ENCODE measurements at regions not wholly inside any gene's neighbourhood (a gene's known extent, or its start where the extent isn't known, plus 50 kb on each side); places are given as distances from the start of the nearest gene placed in this dataset.
"Not testable (repeated sequence)": the region's sequence is repeated elsewhere in the genome, so short reads cannot be mapped to it uniquely, and the experiment has no call there.

DNA sequence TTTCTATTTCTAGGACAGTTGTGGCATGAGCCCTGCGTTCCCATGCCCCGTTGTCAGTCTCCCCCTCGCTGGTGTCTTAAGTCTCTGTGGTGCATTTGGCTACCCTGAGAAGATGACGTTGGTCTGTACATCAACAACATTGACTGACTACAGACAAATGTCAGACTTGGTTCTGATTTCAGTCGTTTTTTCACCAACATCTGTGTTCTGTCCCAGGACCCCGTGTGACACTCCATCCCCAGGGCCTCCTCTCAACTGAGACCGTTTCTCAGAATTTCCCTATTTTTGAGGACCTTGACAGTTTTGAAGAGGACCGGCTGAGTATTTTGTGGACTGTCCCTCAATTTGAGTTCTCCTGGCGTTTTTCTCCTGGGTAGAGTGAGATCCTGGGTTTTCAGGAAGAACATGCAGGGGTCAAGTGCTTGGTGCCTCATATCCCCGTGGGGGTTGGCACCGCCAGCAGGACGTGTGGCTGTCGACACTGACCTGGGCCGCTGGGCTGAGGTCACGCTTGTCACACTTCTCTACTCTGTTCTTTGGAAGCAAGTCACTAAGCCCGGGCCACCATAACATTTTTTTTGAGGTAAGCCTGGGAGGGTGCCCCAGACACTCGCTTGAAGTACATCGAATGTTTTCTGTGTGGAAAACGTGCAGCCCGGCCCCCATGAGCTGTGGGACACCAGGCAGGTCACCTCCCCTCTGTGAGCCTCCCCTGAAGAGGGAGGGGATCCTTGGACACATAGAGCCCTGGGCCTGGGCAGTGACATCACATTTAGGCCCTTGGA is 114.4 kb upstream of the ZNF469 start:
- H3K4me1 ChIP-seq (ENCODE audit: control insufficient read depth, low read depth, low read length); H2BK5ac ChIP-seq (ENCODE audit: low read length); H3K56ac ChIP-seq (ENCODE audit: low read length); H3K4ac ChIP-seq (ENCODE audit: low read depth, low read length); H2BK15ac ChIP-seq (replicated peaks; ENCODE audit: low read depth); H3K23ac ChIP-seq (ENCODE audit: low read length); H3K79me2 ChIP-seq (ENCODE audit: control insufficient read depth, insufficient read depth, low read length); H3K27ac ChIP-seq (ENCODE audit: low read depth, low read length); H3K18ac ChIP-seq (ENCODE audit: low read length); DNase-seq; H3K4me3 ChIP-seq (ENCODE audit: low read length); H3K79me1 ChIP-seq (ENCODE audit: low read length); H2AK5ac ChIP-seq (ENCODE audit: low read length); H3K4me2 ChIP-seq (ENCODE audit: low read length); H3K27me3 ChIP-seq (ENCODE audit: insufficient read depth, low read length, poor library complexity); H4K5ac ChIP-seq (ENCODE audit: low read length); H2BK120ac ChIP-seq (ENCODE audit: low read depth, low read length); H3K36me3 ChIP-seq (ENCODE audit: control insufficient read depth, insufficient read depth, low read length); H3K9ac ChIP-seq (ENCODE audit: low read length); H4K8ac ChIP-seq (ENCODE audit: low read depth, low read length): not testable (repeated sequence)
- WGBS (ENCODE audit: extremely low coverage, insufficient coverage, low lambda C conversion rate) = no CpG with 5 or more reads among the region's 20 CpGs

DNA sequence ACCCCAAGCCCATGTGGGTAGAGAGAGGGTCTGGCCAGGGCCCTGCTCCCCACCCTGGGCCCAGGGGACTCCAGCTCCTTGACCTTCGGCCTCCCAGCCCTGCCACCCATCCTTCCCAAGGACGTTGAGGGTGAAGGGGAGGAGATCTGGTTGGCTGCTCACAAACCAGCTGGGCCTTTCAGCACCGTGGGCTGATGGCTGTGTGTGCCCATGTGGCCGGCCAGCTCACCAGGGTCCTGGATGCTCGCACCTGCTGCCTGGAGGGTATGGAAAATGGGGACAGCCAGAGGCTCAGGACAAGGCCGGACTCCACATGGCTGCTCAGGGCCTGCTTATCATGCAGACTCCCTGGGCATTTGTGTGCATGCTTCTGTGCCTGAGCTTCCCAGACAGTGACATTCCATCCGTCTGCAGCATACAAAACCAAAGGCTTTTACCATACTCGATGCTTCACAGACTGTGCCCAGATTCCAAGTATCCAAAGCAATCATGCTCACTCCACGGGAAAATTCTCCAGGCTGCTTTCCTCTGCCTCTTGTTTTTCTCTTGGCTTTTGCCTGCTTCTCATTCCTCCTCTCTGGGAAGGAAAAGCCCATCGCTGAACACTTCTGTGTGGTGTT is 112.5 kb upstream of the ZNF469 start:
- H3K4me2 ChIP-seq (ENCODE audit: low read length); H2BK120ac ChIP-seq (ENCODE audit: low read depth, low read length); H3K4ac ChIP-seq (ENCODE audit: low read depth, low read length); H3K27ac ChIP-seq (ENCODE audit: low read depth, low read length); H3K56ac ChIP-seq (ENCODE audit: low read length); H3K23ac ChIP-seq (ENCODE audit: low read length); H3K36me3 ChIP-seq (ENCODE audit: control insufficient read depth, insufficient read depth, low read length); DNase-seq; H4K5ac ChIP-seq (ENCODE audit: low read length); H2AK5ac ChIP-seq (ENCODE audit: low read length); H3K79me1 ChIP-seq (ENCODE audit: low read length); H3K18ac ChIP-seq (ENCODE audit: low read length); H3K4me3 ChIP-seq (ENCODE audit: low read length); H3K79me2 ChIP-seq (ENCODE audit: control insufficient read depth, insufficient read depth, low read length); H4K8ac ChIP-seq (ENCODE audit: low read depth, low read length); H3K9ac ChIP-seq (ENCODE audit: low read length); H2BK5ac ChIP-seq (ENCODE audit: low read length); H3K27me3 ChIP-seq (ENCODE audit: insufficient read depth, low read length, poor library complexity); H3K4me1 ChIP-seq (ENCODE audit: control insufficient read depth, low read depth, low read length); H2BK15ac ChIP-seq (replicated peaks; ENCODE audit: low read depth): not testable (repeated sequence)
- no CpG with 5 or more reads among the region's 10 CpGs for WGBS (ENCODE audit: extremely low coverage, insufficient coverage, low lambda C conversion rate)

DNA sequence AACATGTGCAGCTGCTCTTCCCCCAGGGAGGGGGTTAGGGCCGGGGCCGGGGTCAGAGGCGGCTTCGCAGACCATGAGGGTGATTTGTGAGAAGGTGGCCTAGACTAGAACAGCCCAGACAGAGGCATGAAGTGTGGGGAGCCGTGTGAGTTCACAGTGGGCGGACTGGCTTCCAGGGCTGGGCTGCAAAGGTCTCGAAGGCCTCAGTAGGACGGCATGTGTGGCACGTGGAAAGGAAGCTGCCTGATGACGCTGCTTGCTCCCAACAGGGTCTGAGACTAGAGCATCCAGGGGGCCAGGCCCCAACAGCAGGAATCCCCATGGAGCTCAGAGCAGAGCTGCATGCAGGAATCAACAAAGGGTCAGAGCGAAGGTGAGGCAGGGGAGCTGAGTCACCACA is 111.5 kb upstream of the ZNF469 start:
- no CpG with 5 or more reads among the region's 11 CpGs for WGBS (ENCODE audit: extremely low coverage, insufficient coverage, low lambda C conversion rate)
- not testable (repeated sequence) for H2BK120ac ChIP-seq (ENCODE audit: low read depth, low read length); H3K4me2 ChIP-seq (ENCODE audit: low read length); H2AK5ac ChIP-seq (ENCODE audit: low read length); H3K27ac ChIP-seq (ENCODE audit: low read depth, low read length); H3K36me3 ChIP-seq (ENCODE audit: control insufficient read depth, insufficient read depth, low read length); H2BK5ac ChIP-seq (ENCODE audit: low read length); H3K23ac ChIP-seq (ENCODE audit: low read length); H2BK15ac ChIP-seq (replicated peaks; ENCODE audit: low read depth); DNase-seq; H4K5ac ChIP-seq (ENCODE audit: low read length); H3K79me2 ChIP-seq (ENCODE audit: control insufficient read depth, insufficient read depth, low read length); H4K8ac ChIP-seq (ENCODE audit: low read depth, low read length); H3K4me3 ChIP-seq (ENCODE audit: low read length); H3K9ac ChIP-seq (ENCODE audit: low read length); H3K79me1 ChIP-seq (ENCODE audit: low read length); H3K56ac ChIP-seq (ENCODE audit: low read length); H3K18ac ChIP-seq (ENCODE audit: low read length); H3K27me3 ChIP-seq (ENCODE audit: insufficient read depth, low read length, poor library complexity); H3K4ac ChIP-seq (ENCODE audit: low read depth, low read length); H3K4me1 ChIP-seq (ENCODE audit: control insufficient read depth, low read depth, low read length)

GRCh38 chr16:88271776-88272175 is 111.0 kb upstream of the ZNF469 start:
- not testable (repeated sequence) for H3K4ac ChIP-seq (ENCODE audit: low read depth, low read length); H3K4me2 ChIP-seq (ENCODE audit: low read length); H3K79me2 ChIP-seq (ENCODE audit: control insufficient read depth, insufficient read depth, low read length); H4K5ac ChIP-seq (ENCODE audit: low read length); H3K79me1 ChIP-seq (ENCODE audit: low read length); H3K27me3 ChIP-seq (ENCODE audit: insufficient read depth, low read length, poor library complexity); H3K4me1 ChIP-seq (ENCODE audit: control insufficient read depth, low read depth, low read length); H4K8ac ChIP-seq (ENCODE audit: low read depth, low read length); H2AK5ac ChIP-seq (ENCODE audit: low read length); H2BK15ac ChIP-seq (replicated peaks; ENCODE audit: low read depth); H3K23ac ChIP-seq (ENCODE audit: low read length); H3K56ac ChIP-seq (ENCODE audit: low read length); DNase-seq; H3K4me3 ChIP-seq (ENCODE audit: low read length); H3K18ac ChIP-seq (ENCODE audit: low read length); H2BK120ac ChIP-seq (ENCODE audit: low read depth, low read length); H3K9ac ChIP-seq (ENCODE audit: low read length); H3K27ac ChIP-seq (ENCODE audit: low read depth, low read length); H2BK5ac ChIP-seq (ENCODE audit: low read length); H3K36me3 ChIP-seq (ENCODE audit: control insufficient read depth, insufficient read depth, low read length)
- no CpG with 5 or more reads among the region's 3 CpGs for WGBS (ENCODE audit: extremely low coverage, insufficient coverage, low lambda C conversion rate)

DNA sequence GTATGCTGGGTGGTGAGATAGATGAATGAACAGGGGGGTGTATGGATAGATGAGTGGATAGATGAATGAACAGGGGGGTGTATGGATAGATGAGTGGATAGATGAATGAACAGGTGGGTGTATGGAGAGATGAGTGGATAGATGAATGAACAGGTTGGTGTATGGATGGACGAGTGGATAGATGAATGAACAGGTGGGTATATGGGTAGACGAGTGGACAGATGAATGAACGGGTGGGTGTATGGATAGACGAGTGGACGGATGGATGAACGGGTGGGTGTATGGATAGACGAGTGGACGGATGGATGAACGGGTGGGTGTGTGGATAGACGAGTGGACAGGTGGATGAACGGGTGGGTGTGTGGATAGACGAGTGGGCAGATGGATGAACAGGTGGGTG is 110.3 kb upstream of the ZNF469 start:
- H3K18ac ChIP-seq (ENCODE audit: low read length); H3K4ac ChIP-seq (ENCODE audit: low read depth, low read length); H3K36me3 ChIP-seq (ENCODE audit: control insufficient read depth, insufficient read depth, low read length); DNase-seq; H3K79me2 ChIP-seq (ENCODE audit: control insufficient read depth, insufficient read depth, low read length); H3K79me1 ChIP-seq (ENCODE audit: low read length); H3K9ac ChIP-seq (ENCODE audit: low read length); H3K27me3 ChIP-seq (ENCODE audit: insufficient read depth, low read length, poor library complexity); H2BK120ac ChIP-seq (ENCODE audit: low read depth, low read length); H2BK15ac ChIP-seq (replicated peaks; ENCODE audit: low read depth); H3K27ac ChIP-seq (ENCODE audit: low read depth, low read length); H3K4me3 ChIP-seq (ENCODE audit: low read length); H3K23ac ChIP-seq (ENCODE audit: low read length); H2AK5ac ChIP-seq (ENCODE audit: low read length); H4K8ac ChIP-seq (ENCODE audit: low read depth, low read length); H3K56ac ChIP-seq (ENCODE audit: low read length); H3K4me1 ChIP-seq (ENCODE audit: control insufficient read depth, low read depth, low read length); H4K5ac ChIP-seq (ENCODE audit: low read length); H2BK5ac ChIP-seq (ENCODE audit: low read length); H3K4me2 ChIP-seq (ENCODE audit: low read length): not testable (repeated sequence)
- WGBS (ENCODE audit: extremely low coverage, insufficient coverage, low lambda C conversion rate) = no CpG with 5 or more reads among the region's 12 CpGs
